H9 (cell line): ENCODE measurements at regions not wholly inside any gene's neighbourhood (a gene's known extent, or its start where the extent isn't known, plus 50 kb on each side); places are given as distances from the start of the nearest gene placed in this dataset.

Source experiments
- DNase-seq: peaks from one replicate; pipeline ENCODE4 v3.0.0-alpha.2; 2017
- H2AFZ ChIP-seq: one replicate; pipeline ENCODE4 v1.6.1; 2013; ENCODE audit warnings: mild to moderate bottlenecking, low read length, control low read depth, moderate library complexity
- H2AK5ac ChIP-seq: 2 replicates; pipeline ENCODE4 v1.6.1; 2013; ENCODE audit warnings: low read length, control low read depth, mixed read lengths; ENCODE audit not compliant: insufficient read length
- H2BK120ac ChIP-seq: one replicate; pipeline ENCODE4 v1.6.1; 2013; ENCODE audit warnings: low read depth, mild to moderate bottlenecking, low read length, control low read depth, inconsistent platforms; ENCODE audit not compliant: poor library complexity, severe bottlenecking
- H2BK12ac ChIP-seq: 2 replicates; pipeline ENCODE4 v1.6.1; 2013; ENCODE audit warnings: low read length, control low read depth, mixed read lengths, low read depth; ENCODE audit not compliant: insufficient read length
- H2BK15ac ChIP-seq: 2 replicates; pipeline ENCODE4 v1.6.1; 2013; ENCODE audit warnings: low read depth, low read length, control low read depth
- H2BK20ac ChIP-seq: one replicate; pipeline ENCODE4 v1.6.1; 2013; ENCODE audit warnings: low read depth, mild to moderate bottlenecking, low read length, control low read depth, inconsistent platforms; ENCODE audit not compliant: poor library complexity, severe bottlenecking
- H2BK5ac ChIP-seq: 2 replicates; pipeline ENCODE4 v1.6.1; 2013; ENCODE audit warnings: low read length, control low read depth, mixed read lengths; ENCODE audit not compliant: insufficient read length
- H3K14ac ChIP-seq: 2 replicates; pipeline ENCODE4 v1.6.1; 2013; ENCODE audit warnings: low read length, control low read depth; ENCODE audit not compliant: insufficient read depth
- H3K18ac ChIP-seq: 2 replicates; pipeline ENCODE4 v1.6.1; 2013; ENCODE audit warnings: low read depth, mild to moderate bottlenecking, mixed read lengths, low read length, control low read depth; ENCODE audit not compliant: insufficient read length
- H3K23ac ChIP-seq: 2 replicates; pipeline ENCODE4 v1.6.1; 2013; ENCODE audit warnings: low read length, control low read depth, mixed read lengths, low read depth; ENCODE audit not compliant: insufficient read length
- H3K23me2 ChIP-seq: 2 replicates; pipeline ENCODE4 v1.6.1; 2013; ENCODE audit warnings: low read depth, mild to moderate bottlenecking, mixed read lengths, low read length, control low read depth; ENCODE audit not compliant: insufficient read length, poor library complexity, severe bottlenecking
- H3K27ac ChIP-seq: 2 replicates; pipeline ENCODE4 v1.5.1; 2013; ENCODE audit warnings: low read length, control low read depth, mixed read lengths, low read depth; ENCODE audit not compliant: insufficient read length
- H3K27me3 ChIP-seq: 2 replicates; pipeline ENCODE4 v1.6.1; 2013; ENCODE audit warnings: low read length, control low read depth, inconsistent platforms; ENCODE audit not compliant: insufficient read depth
- H3K4ac ChIP-seq: 2 replicates; pipeline ENCODE4 v1.6.1; 2013; ENCODE audit warnings: low read depth, mild to moderate bottlenecking, control low read depth, inconsistent platforms, low read length, moderate library complexity
- H3K4me1 ChIP-seq: 2 replicates; pipeline ENCODE4 v1.6.1; 2013; ENCODE audit warnings: low read length, control low read depth, inconsistent platforms; ENCODE audit not compliant: insufficient read depth
- H3K4me2 ChIP-seq: 2 replicates; pipeline ENCODE4 v1.6.1; 2013; ENCODE audit warnings: low read length, control low read depth, mixed read lengths; ENCODE audit not compliant: insufficient read length, insufficient read depth
- H3K56ac ChIP-seq: 2 replicates; pipeline ENCODE4 v1.6.1; 2013; ENCODE audit warnings: low read depth, mild to moderate bottlenecking, mixed read lengths, low read length, control low read depth; ENCODE audit not compliant: insufficient read length
- H3K79me1 ChIP-seq: 2 replicates; pipeline ENCODE4 v1.6.1; 2013; ENCODE audit warnings: low read depth, mild to moderate bottlenecking, moderate library complexity, low read length, control low read depth, inconsistent platforms; ENCODE audit not compliant: insufficient read depth, poor library complexity, severe bottlenecking
- H3K79me2 ChIP-seq: 2 replicates; pipeline ENCODE4 v1.6.1; 2013; ENCODE audit warnings: low read length, control low read depth, inconsistent platforms; ENCODE audit not compliant: insufficient read depth
- H3K9ac ChIP-seq: 2 replicates; pipeline ENCODE4 v1.6.1; 2013; ENCODE audit warnings: low read length, control low read depth, mixed read lengths; ENCODE audit not compliant: insufficient read length; ENCODE audit errors: extremely low read depth
- H3K9me3 ChIP-seq: one replicate; pipeline ENCODE4 v1.6.1; 2013; ENCODE audit warnings: low read depth, low read length, inconsistent platforms; ENCODE audit not compliant: control insufficient read depth
- H3T11ph ChIP-seq: one replicate; pipeline ENCODE4 v1.6.1; 2013; ENCODE audit warnings: mild to moderate bottlenecking, low read length, control low read depth, inconsistent platforms
- H4K20me1 ChIP-seq: one replicate; pipeline ENCODE4 v1.6.1; 2013; ENCODE audit not compliant: control insufficient read depth, insufficient read length, insufficient read depth
- H4K5ac ChIP-seq: 2 replicates; pipeline ENCODE4 v1.6.1; 2013; ENCODE audit warnings: low read depth, mild to moderate bottlenecking, mixed read lengths, low read length, control low read depth; ENCODE audit not compliant: insufficient read length
- H4K8ac ChIP-seq: replicated peaks from 2 replicates; pipeline ENCODE4 v1.6.1; 2013; ENCODE audit warnings: low read length, control low read depth, mixed read lengths, low read depth; ENCODE audit not compliant: insufficient read length
- H4K91ac ChIP-seq: 2 replicates; pipeline ENCODE4 v1.6.1; 2013; ENCODE audit warnings: low read depth, mild to moderate bottlenecking, moderate library complexity, mixed read lengths, low read length, control low read depth; ENCODE audit not compliant: insufficient read length
- H3K27ac Mint-ChIP-seq, 3 experiments: 2 replicates in 2 of 3; 3 replicates in 1 of 3; pipeline ENCODE4 v1.8.0; 2020 to 2021; ENCODE audit warnings: mixed read lengths in 3 of 3, mild to moderate bottlenecking in 1 of 3, moderate library complexity in 1 of 3
- H3K27me3 Mint-ChIP-seq: 2 replicates; pipeline ENCODE4 v1.8.0; 2021; ENCODE audit warnings: low read depth, mild to moderate bottlenecking, moderate library complexity, mixed read lengths
- H3K36me3 Mint-ChIP-seq, 3 experiments: 2 replicates in 2 of 3; 3 replicates in 1 of 3; pipeline ENCODE4 v1.8.0; 2020 to 2021; ENCODE audit warnings: low read depth in 3 of 3, mixed read lengths in 3 of 3; ENCODE audit not compliant: insufficient read depth in 1 of 3
- H3K4me1 Mint-ChIP-seq, 2 experiments: 2 replicates each; pipeline ENCODE4 v1.8.0; 2020; ENCODE audit warnings: mixed read lengths in 2 of 2
- H3K4me3 Mint-ChIP-seq, 2 experiments: 2 replicates in 1 of 2; 3 replicates in 1 of 2; pipeline ENCODE4 v1.8.0; 2020 to 2021; ENCODE audit warnings: mild to moderate bottlenecking in 2 of 2, mixed read lengths in 2 of 2, moderate library complexity in 1 of 2
- H3K9me3 Mint-ChIP-seq, 2 experiments: 2 replicates in 1 of 2; 3 replicates in 1 of 2; pipeline ENCODE4 v1.8.0; 2020; ENCODE audit warnings: mild to moderate bottlenecking in 2 of 2, mixed read lengths in 2 of 2, moderate library complexity in 1 of 2
- CTCF ChIP-seq: fragments of 200-600 bp; sonication (generic); conservative IDR thresholded peaks from 3 replicates; pipeline ENCODE4 v1.8.0; 2021; ENCODE audit warnings: antibody characterized with exemption, mild to moderate bottlenecking
- WGBS: extraction: QIAGEN DNeasy Blood & Tissue Kit; methylation state at CpG from one replicate; pipeline ENCODE4 v1.1.7; 2013; ENCODE audit warnings: missing lambda C conversion rate, low lambda C conversion rate, mixed read lengths; ENCODE audit not compliant: insufficient read length; ENCODE audit errors: extremely low coverage; 5-methylcytosine and 5-hydroxymethylcytosine counted together

GRCh38 chr1:14039582-14040430 lies 339.8 kb downstream of the PRDM2 start:
- Histone ChIP-seq H3K4me1 (no peaks in the 10 kb centered on the region), H4K20me1 (no peaks in the 10 kb centered on the region), H3K27me3 (no peaks in the 10 kb centered on the region), H2AFZ (no peak overlapping the region), H3K79me1 (no peaks in the 10 kb centered on the region), H3K4ac (no peak overlapping the region), H3K23me2 (no peaks in the 10 kb centered on the region), H3K9ac (no peak overlapping the region), H3K18ac (no peak overlapping the region), H3K27ac (no peak overlapping the region), H4K91ac (no peak overlapping the region), H3K23ac (no peak overlapping the region), H3T11ph (no peak overlapping the region), H2BK12ac (no peak overlapping the region), H3K9me3 (peaks cover 4% of the 10 kb centered on the region), H2BK20ac (no peak overlapping the region), H2AK5ac (no peak overlapping the region), H4K8ac (no peak overlapping the region), H2BK15ac (no peak overlapping the region), H4K5ac (no peak overlapping the region), H3K14ac (no peak overlapping the region), H2BK120ac (no peak overlapping the region), H3K56ac (no peak overlapping the region), H3K79me2 (no peaks in the 10 kb centered on the region), H2BK5ac (no peak overlapping the region), H3K4me2 (no peak overlapping the region)
- Mint-ChIP-seq H3K36me3 (peaks cover 8 to 20% (median 16%) of the 10 kb centered on the region in 3 experiments), H3K4me1 (peaks cover 6 to 7% of the 10 kb centered on the region in 2 experiments; a peak in 3 of 4 replicates), H3K27me3 (peaks cover 5% of the 10 kb centered on the region), H3K9me3 (peaks cover 22 to 24% of the 10 kb centered on the region in 2 experiments), H3K27ac (no peak overlapping the region; a peak in 1 of 7 replicates), H3K4me3 (no peak overlapping the region)
- DNase-seq, result no peak
- TF ChIP-seq CTCF, result no peak
- WGBS, result no CpG with 5 or more reads among the region's 11 CpGs
